GM21529 (cell line): ENCODE measurements at regions not wholly inside any gene's neighbourhood (a gene's known extent, or its start where the extent isn't known, plus 50 kb on each side); places are given as distances from the start of the nearest gene placed in this dataset.

Experiments
- ATAC-seq: cut with Tn5 transposase; IDR thresholded peaks from one replicate; pipeline ENCODE4 v1.9.1; 2021; ENCODE audit not compliant: unreplicated experiment

GRCh38 chr3:162743091-162743490, 1246.5 kb downstream of the OTOL1 start:
- no peak for ATAC-seq

GRCh38 chr3:162760789-162761188, 1264.2 kb downstream of the OTOL1 start:
- no peak for ATAC-seq

GRCh38 chr3:162764051-162764807, 1267.6 kb downstream of the OTOL1 start:
- no peak for ATAC-seq

GRCh38 chr3:162764808-162765071, 1268.1 kb downstream of the OTOL1 start:
- ATAC-seq: no peak

- no peak for ATAC-seq
Observed at GRCh38 chr3:162765524-162765923, 1268.9 kb downstream of the OTOL1 start.

GRCh38 chr3:162769564-162769963, 1273.0 kb downstream of the OTOL1 start:
- no peak for ATAC-seq

- ATAC-seq: no peak
Observed at GRCh38 chr3:162770551-162770950, 1273.9 kb downstream of the OTOL1 start.

- no peak for ATAC-seq
Observed at GRCh38 chr3:162774613-162775100, 1278.0 kb downstream of the OTOL1 start.

GRCh38 chr3:162776148-162776547, 1279.5 kb downstream of the OTOL1 start:
- ATAC-seq: no peak

- ATAC-seq: no peak
Observed at GRCh38 chr3:162777118-162777517, 1280.5 kb downstream of the OTOL1 start.

GRCh38 chr3:162780313-162780712, 1283.7 kb downstream of the OTOL1 start:
- ATAC-seq: no peak

GRCh38 chr3:162799910-162800309, 1303.3 kb downstream of the OTOL1 start:
- no peak for ATAC-seq

- no peak for ATAC-seq
Observed at GRCh38 chr3:162802228-162802965, 1305.8 kb downstream of the OTOL1 start.

GRCh38 chr3:162810776-162811175, 1314.2 kb downstream of the OTOL1 start:
- no peak for ATAC-seq

- ATAC-seq: no peak
Observed at GRCh38 chr3:162842549-162843216, 1346.1 kb downstream of the OTOL1 start.

GRCh38 chr3:162845918-162846317, 1349.3 kb downstream of the OTOL1 start:
- ATAC-seq: no peak

- no peak for ATAC-seq
Observed at GRCh38 chr3:162847511-162847910, 1350.9 kb downstream of the OTOL1 start.

GRCh38 chr3:162863579-162863978, 1367.0 kb downstream of the OTOL1 start:
- ATAC-seq: no peak

- no peak for ATAC-seq
Observed at GRCh38 chr3:162865466-162865865, 1368.9 kb downstream of the OTOL1 start.

- ATAC-seq: no peak
Observed at GRCh38 chr3:162879021-162879562, 1382.5 kb downstream of the OTOL1 start.

- no peak for ATAC-seq
Observed at GRCh38 chr3:162884373-162884772, 1387.8 kb downstream of the OTOL1 start.
